H9 (cell line): ENCODE measurements at regions not wholly inside any gene's neighbourhood (a gene's known extent, or its start where the extent isn't known, plus 50 kb on each side); places are given as distances from the start of the nearest gene placed in this dataset.
"Not testable (repeated sequence)": the region's sequence is repeated elsewhere in the genome, so short reads cannot be mapped to it uniquely, and the experiment has no call there.

Source experiments
- DNase-seq: peaks from one replicate; pipeline ENCODE4 v3.0.0-alpha.2; 2017
- H2AFZ ChIP-seq: one replicate; pipeline ENCODE4 v1.6.1; 2013; ENCODE audit warnings: mild to moderate bottlenecking, low read length, control low read depth, moderate library complexity
- H2AK5ac ChIP-seq: 2 replicates; pipeline ENCODE4 v1.6.1; 2013; ENCODE audit warnings: low read length, control low read depth, mixed read lengths; ENCODE audit not compliant: insufficient read length
- H2BK120ac ChIP-seq: one replicate; pipeline ENCODE4 v1.6.1; 2013; ENCODE audit warnings: low read depth, mild to moderate bottlenecking, low read length, control low read depth, inconsistent platforms; ENCODE audit not compliant: poor library complexity, severe bottlenecking
- H2BK12ac ChIP-seq: 2 replicates; pipeline ENCODE4 v1.6.1; 2013; ENCODE audit warnings: low read length, control low read depth, mixed read lengths, low read depth; ENCODE audit not compliant: insufficient read length
- H2BK15ac ChIP-seq: 2 replicates; pipeline ENCODE4 v1.6.1; 2013; ENCODE audit warnings: low read depth, low read length, control low read depth
- H2BK20ac ChIP-seq: one replicate; pipeline ENCODE4 v1.6.1; 2013; ENCODE audit warnings: low read depth, mild to moderate bottlenecking, low read length, control low read depth, inconsistent platforms; ENCODE audit not compliant: poor library complexity, severe bottlenecking
- H2BK5ac ChIP-seq: 2 replicates; pipeline ENCODE4 v1.6.1; 2013; ENCODE audit warnings: low read length, control low read depth, mixed read lengths; ENCODE audit not compliant: insufficient read length
- H3K14ac ChIP-seq: 2 replicates; pipeline ENCODE4 v1.6.1; 2013; ENCODE audit warnings: low read length, control low read depth; ENCODE audit not compliant: insufficient read depth
- H3K18ac ChIP-seq: 2 replicates; pipeline ENCODE4 v1.6.1; 2013; ENCODE audit warnings: low read depth, mild to moderate bottlenecking, mixed read lengths, low read length, control low read depth; ENCODE audit not compliant: insufficient read length
- H3K23ac ChIP-seq: 2 replicates; pipeline ENCODE4 v1.6.1; 2013; ENCODE audit warnings: low read length, control low read depth, mixed read lengths, low read depth; ENCODE audit not compliant: insufficient read length
- H3K23me2 ChIP-seq: 2 replicates; pipeline ENCODE4 v1.6.1; 2013; ENCODE audit warnings: low read depth, mild to moderate bottlenecking, mixed read lengths, low read length, control low read depth; ENCODE audit not compliant: insufficient read length, poor library complexity, severe bottlenecking
- H3K27ac ChIP-seq: 2 replicates; pipeline ENCODE4 v1.5.1; 2013; ENCODE audit warnings: low read length, control low read depth, mixed read lengths, low read depth; ENCODE audit not compliant: insufficient read length
- H3K27me3 ChIP-seq: 2 replicates; pipeline ENCODE4 v1.6.1; 2013; ENCODE audit warnings: low read length, control low read depth, inconsistent platforms; ENCODE audit not compliant: insufficient read depth
- H3K4ac ChIP-seq: 2 replicates; pipeline ENCODE4 v1.6.1; 2013; ENCODE audit warnings: low read depth, mild to moderate bottlenecking, control low read depth, inconsistent platforms, low read length, moderate library complexity
- H3K4me1 ChIP-seq: 2 replicates; pipeline ENCODE4 v1.6.1; 2013; ENCODE audit warnings: low read length, control low read depth, inconsistent platforms; ENCODE audit not compliant: insufficient read depth
- H3K4me2 ChIP-seq: 2 replicates; pipeline ENCODE4 v1.6.1; 2013; ENCODE audit warnings: low read length, control low read depth, mixed read lengths; ENCODE audit not compliant: insufficient read length, insufficient read depth
- H3K56ac ChIP-seq: 2 replicates; pipeline ENCODE4 v1.6.1; 2013; ENCODE audit warnings: low read depth, mild to moderate bottlenecking, mixed read lengths, low read length, control low read depth; ENCODE audit not compliant: insufficient read length
- H3K79me1 ChIP-seq: 2 replicates; pipeline ENCODE4 v1.6.1; 2013; ENCODE audit warnings: low read depth, mild to moderate bottlenecking, moderate library complexity, low read length, control low read depth, inconsistent platforms; ENCODE audit not compliant: insufficient read depth, poor library complexity, severe bottlenecking
- H3K79me2 ChIP-seq: 2 replicates; pipeline ENCODE4 v1.6.1; 2013; ENCODE audit warnings: low read length, control low read depth, inconsistent platforms; ENCODE audit not compliant: insufficient read depth
- H3K9ac ChIP-seq: 2 replicates; pipeline ENCODE4 v1.6.1; 2013; ENCODE audit warnings: low read length, control low read depth, mixed read lengths; ENCODE audit not compliant: insufficient read length; ENCODE audit errors: extremely low read depth
- H3K9me3 ChIP-seq: one replicate; pipeline ENCODE4 v1.6.1; 2013; ENCODE audit warnings: low read depth, low read length, inconsistent platforms; ENCODE audit not compliant: control insufficient read depth
- H3T11ph ChIP-seq: one replicate; pipeline ENCODE4 v1.6.1; 2013; ENCODE audit warnings: mild to moderate bottlenecking, low read length, control low read depth, inconsistent platforms
- H4K20me1 ChIP-seq: one replicate; pipeline ENCODE4 v1.6.1; 2013; ENCODE audit not compliant: control insufficient read depth, insufficient read length, insufficient read depth
- H4K5ac ChIP-seq: 2 replicates; pipeline ENCODE4 v1.6.1; 2013; ENCODE audit warnings: low read depth, mild to moderate bottlenecking, mixed read lengths, low read length, control low read depth; ENCODE audit not compliant: insufficient read length
- H4K8ac ChIP-seq: replicated peaks from 2 replicates; pipeline ENCODE4 v1.6.1; 2013; ENCODE audit warnings: low read length, control low read depth, mixed read lengths, low read depth; ENCODE audit not compliant: insufficient read length
- H4K91ac ChIP-seq: 2 replicates; pipeline ENCODE4 v1.6.1; 2013; ENCODE audit warnings: low read depth, mild to moderate bottlenecking, moderate library complexity, mixed read lengths, low read length, control low read depth; ENCODE audit not compliant: insufficient read length
- H3K27ac Mint-ChIP-seq, 3 experiments: 2 replicates in 2 of 3; 3 replicates in 1 of 3; pipeline ENCODE4 v1.8.0; 2020 to 2021; ENCODE audit warnings: mixed read lengths in 3 of 3, mild to moderate bottlenecking in 1 of 3, moderate library complexity in 1 of 3
- H3K27me3 Mint-ChIP-seq: 2 replicates; pipeline ENCODE4 v1.8.0; 2021; ENCODE audit warnings: low read depth, mild to moderate bottlenecking, moderate library complexity, mixed read lengths
- H3K36me3 Mint-ChIP-seq, 3 experiments: 2 replicates in 2 of 3; 3 replicates in 1 of 3; pipeline ENCODE4 v1.8.0; 2020 to 2021; ENCODE audit warnings: low read depth in 3 of 3, mixed read lengths in 3 of 3; ENCODE audit not compliant: insufficient read depth in 1 of 3
- H3K4me1 Mint-ChIP-seq, 2 experiments: 2 replicates each; pipeline ENCODE4 v1.8.0; 2020; ENCODE audit warnings: mixed read lengths in 2 of 2
- H3K4me3 Mint-ChIP-seq, 2 experiments: 2 replicates in 1 of 2; 3 replicates in 1 of 2; pipeline ENCODE4 v1.8.0; 2020 to 2021; ENCODE audit warnings: mild to moderate bottlenecking in 2 of 2, mixed read lengths in 2 of 2, moderate library complexity in 1 of 2
- H3K9me3 Mint-ChIP-seq, 2 experiments: 2 replicates in 1 of 2; 3 replicates in 1 of 2; pipeline ENCODE4 v1.8.0; 2020; ENCODE audit warnings: mild to moderate bottlenecking in 2 of 2, mixed read lengths in 2 of 2, moderate library complexity in 1 of 2
- CTCF ChIP-seq: fragments of 200-600 bp; sonication (generic); conservative IDR thresholded peaks from 3 replicates; pipeline ENCODE4 v1.8.0; 2021; ENCODE audit warnings: antibody characterized with exemption, mild to moderate bottlenecking
- WGBS: extraction: QIAGEN DNeasy Blood & Tissue Kit; methylation state at CpG from one replicate; pipeline ENCODE4 v1.1.7; 2013; ENCODE audit warnings: missing lambda C conversion rate, low lambda C conversion rate, mixed read lengths; ENCODE audit not compliant: insufficient read length; ENCODE audit errors: extremely low coverage; 5-methylcytosine and 5-hydroxymethylcytosine counted together

GRCh38 chr4:42761804-42762203, 104.9 kb upstream of the ATP8A1 start:
- H2AFZ ChIP-seq, result no peak overlapping the region
- H3K23ac ChIP-seq, result no peak overlapping the region
- no peak for TF ChIP-seq CTCF
- H4K91ac ChIP-seq, result no peak overlapping the region
- H4K8ac ChIP-seq, result no peak overlapping the region
- no peak overlapping the region for H3K4me2 ChIP-seq
- H3K79me2 ChIP-seq, result no peaks in the 10 kb centered on the region
- H4K5ac ChIP-seq, result no peak overlapping the region
- H2AK5ac ChIP-seq, result no peak overlapping the region
- WGBS, result no CpG with 5 or more reads among the region's 2 CpGs
- peak; percentile 27 for DNase-seq
- no peak overlapping the region for H2BK15ac ChIP-seq
- no peak overlapping the region for H2BK12ac ChIP-seq
- no peaks in the 10 kb centered on the region; the same call in 1 of the 2 replicates for H3K4me1 ChIP-seq
- Mint-ChIP-seq H3K4me1 (peaks cover 24 to 26% of the 10 kb centered on the region in 2 experiments), H3K27me3 (no peaks in the 10 kb centered on the region), H3K27ac (peak overlapping the region in 1 of 3 experiments; percentile 54; a peak in 3 of 7 replicates), H3K4me3 (no peak overlapping the region), H3K36me3 (no peaks in the 10 kb centered on the region; a peak in 1 of 7 replicates), H3K9me3 (no peaks in the 10 kb centered on the region)
- H3K56ac ChIP-seq, result no peak overlapping the region
- H4K20me1 ChIP-seq, result no peaks in the 10 kb centered on the region
- no peak overlapping the region for H3K9ac ChIP-seq
- no peaks in the 10 kb centered on the region for H3K9me3 ChIP-seq
- no peak overlapping the region for H3K4ac ChIP-seq
- H3K79me1 ChIP-seq, result no peaks in the 10 kb centered on the region
- H3K27me3 ChIP-seq, result no peaks in the 10 kb centered on the region
- no peak overlapping the region for H3K18ac ChIP-seq
- peak overlapping the region; percentile 92 for H2BK5ac ChIP-seq
- no peak overlapping the region for H3T11ph ChIP-seq
- no peak overlapping the region for H2BK20ac ChIP-seq
- no peak overlapping the region for H2BK120ac ChIP-seq
- H3K23me2 ChIP-seq, result no peaks in the 10 kb centered on the region
- H3K14ac ChIP-seq, result no peak overlapping the region
- H3K27ac ChIP-seq, result no peak overlapping the region

- not testable (repeated sequence) for H3K4me3 Mint-ChIP-seq, H3K9me3 Mint-ChIP-seq, H3T11ph ChIP-seq, H3K9ac ChIP-seq, H4K5ac ChIP-seq, H3K4me1 ChIP-seq, H4K8ac ChIP-seq, H3K27ac Mint-ChIP-seq, H3K79me2 ChIP-seq, H4K20me1 ChIP-seq, H2AK5ac ChIP-seq, H2AFZ ChIP-seq, H2BK5ac ChIP-seq, H3K79me1 ChIP-seq, H3K27me3 ChIP-seq, H4K91ac ChIP-seq, DNase-seq, H2BK120ac ChIP-seq, H3K9me3 ChIP-seq, H3K23ac ChIP-seq, H3K36me3 Mint-ChIP-seq, H3K18ac ChIP-seq, H3K4ac ChIP-seq, H3K4me2 ChIP-seq, H3K27ac ChIP-seq, H2BK15ac ChIP-seq, H3K23me2 ChIP-seq, H3K14ac ChIP-seq, H3K27me3 Mint-ChIP-seq, H2BK20ac ChIP-seq, H3K4me1 Mint-ChIP-seq, H3K56ac ChIP-seq, H2BK12ac ChIP-seq
- WGBS, result no CpG with 5 or more reads among the region's 2 CpGs
These were observed 98.1 kb upstream of the ATP8A1 start for GRCh38 chr4:42754965-42755364.
